CD4-positive, alpha-beta T cell (primary cell): ENCODE measurements at regions not wholly inside any gene's neighbourhood (a gene's known extent, or its start where the extent isn't known, plus 50 kb on each side); places are given as distances from the start of the nearest gene placed in this dataset.

Experiments
- ATAC-seq: fragments of 200-7000 bp; cut with Tn5 transposase; one replicate; pipeline ENCODE4 v1.10.0; 2022; ENCODE audit warnings: mild to moderate bottlenecking; ENCODE audit not compliant: poor library complexity
- CTCF ChIA-PET: fragments of 350-600 bp; sonication (Branson Sonifier 250); formaldehyde crosslinking; loops from one replicate; lab custom pipeline; 2021; ENCODE audit warnings: antibody characterized with exemption, inconsistent platforms; lab: Charles Lee
- POLR2A ChIA-PET: fragments of 350-600 bp; sonication (Branson Sonifier 250); formaldehyde crosslinking; loops from one replicate; lab custom pipeline; 2021; ENCODE audit warnings: antibody characterized with exemption, inconsistent platforms; lab: Charles Lee
- DNase-seq, 14 experiments: peaks; one replicate each; pipeline ENCODE4 v3.0.0-alpha.2; 2013 to 2020; ENCODE audit warnings: mixed read lengths in 2 of 14
- H3K27ac ChIP-seq, 2 donors: one replicate each; pipeline versions ENCODE4 v1.5.1 to v1.7.0; 2013; ENCODE audit warnings: low read length in 2 of 2, low read depth in 1 of 2, mild to moderate bottlenecking in 1 of 2
- H3K27me3 ChIP-seq, 2 experiments: 1 replicate in 1 of 2; 2 replicates in 1 of 2; pipeline versions ENCODE4 v1.6.1 to v1.7.0; 2013; ENCODE audit warnings: low read length in 2 of 2, control low read depth in 1 of 2, mild to moderate bottlenecking in 1 of 2, moderate library complexity in 1 of 2; ENCODE audit not compliant: insufficient read depth in 2 of 2, control insufficient read depth in 1 of 2
- H3K36me3 ChIP-seq: one replicate; pipeline ENCODE4 v1.6.1; 2013; ENCODE audit warnings: low read length, control low read depth; ENCODE audit not compliant: insufficient read depth
- H3K4me1 ChIP-seq: one replicate; pipeline ENCODE4 v1.6.1; 2013; ENCODE audit warnings: low read length, control low read depth; ENCODE audit not compliant: insufficient read depth
- H3K4me3 ChIP-seq: one replicate; pipeline ENCODE4 v1.5.1; 2013; ENCODE audit warnings: mild to moderate bottlenecking, low read length, moderate library complexity
- H3K9me3 ChIP-seq, 2 experiments: 1 replicate in 1 of 2; 2 replicates in 1 of 2; pipeline versions ENCODE4 v1.6.1 to v1.7.0; 2013; ENCODE audit warnings: low read length in 2 of 2, mild to moderate bottlenecking in 2 of 2, control low read depth in 1 of 2, moderate library complexity in 1 of 2; ENCODE audit not compliant: control insufficient read depth in 1 of 2, insufficient read depth in 1 of 2
- H3K27ac Mint-ChIP-seq: one replicate; pipeline ENCODE4 v1.8.0; 2020; ENCODE audit warnings: mixed read lengths
- H3K27me3 Mint-ChIP-seq: one replicate; pipeline ENCODE4 v1.8.0; 2021; ENCODE audit warnings: mixed read lengths
- H3K36me3 Mint-ChIP-seq: one replicate; pipeline ENCODE4 v1.8.0; 2021; ENCODE audit warnings: low read depth, mixed read lengths
- H3K4me1 Mint-ChIP-seq: one replicate; pipeline ENCODE4 v1.8.0; 2021; ENCODE audit warnings: low read depth, mixed read lengths
- H3K4me3 Mint-ChIP-seq: one replicate; pipeline ENCODE4 v1.8.0; 2020; ENCODE audit warnings: mild to moderate bottlenecking, mixed read lengths
- H3K9me3 Mint-ChIP-seq: one replicate; pipeline ENCODE4 v1.8.0; 2020; ENCODE audit warnings: mixed read lengths
- intact Hi-C, 2 experiments: fragments of 100-400 bp; cut with DNase I in 1 of 2; cut with micrococcal nuclease in 1 of 2; formaldehyde crosslinking; loops; one replicate each; pipeline versions ENCODE4 v1.15.1 to v1.9.0; 2023 to 2025; cut with DNase I, micrococcal nuclease
- TF ChIP-seq, protein P1 (sequence below): fragments of 200-600 bp; IDR thresholded peaks from one replicate; pipeline ENCODE4 v1.8.0; 2022; ENCODE audit warnings: antibody characterized with exemption, mild to moderate bottlenecking

DNA sequence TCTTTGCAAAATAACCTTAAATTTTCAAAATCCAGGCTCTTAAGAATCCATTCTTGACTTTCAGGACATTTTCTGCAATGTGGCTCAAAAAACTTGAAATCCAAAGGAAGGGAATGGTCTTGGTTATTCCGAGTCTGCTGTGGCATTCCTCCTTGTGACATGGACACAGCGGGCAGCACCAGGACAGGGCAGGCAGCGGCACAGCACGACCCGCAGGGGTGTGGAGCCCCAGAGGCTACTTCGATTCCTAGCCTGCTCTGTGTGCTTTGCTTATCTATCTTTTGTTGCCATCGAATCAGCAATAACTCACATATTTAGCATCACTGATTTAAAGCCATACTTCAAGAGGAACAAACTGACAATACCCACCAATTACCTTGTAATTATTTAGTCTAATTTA is 420.2 kb upstream of the IRX1 start:
- Histone ChIP-seq H3K27me3 (no peaks in the 10 kb centered on the region), H3K4me3 (no peak overlapping the region), H3K4me1 (no peaks in the 10 kb centered on the region), H3K36me3 (no peaks in the 10 kb centered on the region), H3K9me3 (peaks cover 3 to 13% of the 10 kb centered on the region in 2 experiments), H3K27ac (no peak overlapping the region)
- intact Hi-C loops: no loop called here
- Mint-ChIP-seq H3K4me3 (no peak overlapping the region), H3K36me3 (no peaks in the 10 kb centered on the region), H3K4me1 (no peaks in the 10 kb centered on the region), H3K27me3 (no peaks in the 10 kb centered on the region), H3K27ac (no peak overlapping the region), H3K9me3 (peaks cover 2% of the 10 kb centered on the region)
- POLR2A ChIA-PET: no interaction called here
- ATAC-seq (no peak), DNase-seq (no peak)
- TF ChIP-seq, protein P1, sequence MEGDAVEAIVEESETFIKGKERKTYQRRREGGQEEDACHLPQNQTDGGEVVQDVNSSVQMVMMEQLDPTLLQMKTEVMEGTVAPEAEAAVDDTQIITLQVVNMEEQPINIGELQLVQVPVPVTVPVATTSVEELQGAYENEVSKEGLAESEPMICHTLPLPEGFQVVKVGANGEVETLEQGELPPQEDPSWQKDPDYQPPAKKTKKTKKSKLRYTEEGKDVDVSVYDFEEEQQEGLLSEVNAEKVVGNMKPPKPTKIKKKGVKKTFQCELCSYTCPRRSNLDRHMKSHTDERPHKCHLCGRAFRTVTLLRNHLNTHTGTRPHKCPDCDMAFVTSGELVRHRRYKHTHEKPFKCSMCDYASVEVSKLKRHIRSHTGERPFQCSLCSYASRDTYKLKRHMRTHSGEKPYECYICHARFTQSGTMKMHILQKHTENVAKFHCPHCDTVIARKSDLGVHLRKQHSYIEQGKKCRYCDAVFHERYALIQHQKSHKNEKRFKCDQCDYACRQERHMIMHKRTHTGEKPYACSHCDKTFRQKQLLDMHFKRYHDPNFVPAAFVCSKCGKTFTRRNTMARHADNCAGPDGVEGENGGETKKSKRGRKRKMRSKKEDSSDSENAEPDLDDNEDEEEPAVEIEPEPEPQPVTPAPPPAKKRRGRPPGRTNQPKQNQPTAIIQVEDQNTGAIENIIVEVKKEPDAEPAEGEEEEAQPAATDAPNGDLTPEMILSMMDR: no peak
- CTCF ChIA-PET: no interaction called here

DNA sequence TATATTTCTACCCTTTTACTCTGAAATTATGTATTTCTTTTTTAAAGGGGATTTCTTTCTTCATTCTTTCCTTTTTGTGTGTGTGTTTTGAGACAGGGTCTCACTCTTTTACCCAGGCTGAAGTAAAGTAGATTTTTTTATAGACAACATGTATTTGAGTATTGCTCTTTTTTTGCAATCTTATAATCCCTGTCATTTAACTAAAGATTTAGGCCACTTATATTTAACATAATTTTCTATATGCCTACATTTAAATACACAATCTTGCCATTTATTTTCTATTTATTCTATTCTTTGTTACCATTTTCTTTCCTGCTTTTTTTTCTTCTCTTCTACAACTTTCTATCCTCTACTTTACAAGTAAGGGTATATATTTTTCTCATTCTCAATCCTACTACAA is 416.0 kb upstream of the IRX2 start:
- Mint-ChIP-seq H3K27me3 (no peaks in the 10 kb centered on the region), H3K4me3 (no peak overlapping the region), H3K27ac (no peak overlapping the region), H3K4me1 (no peaks in the 10 kb centered on the region), H3K9me3 (peaks cover 13% of the 10 kb centered on the region), H3K36me3 (no peaks in the 10 kb centered on the region)
- CTCF ChIA-PET: no interaction called here
- Histone ChIP-seq H3K9me3 (peaks cover 16 to 20% of the 10 kb centered on the region in 2 experiments), H3K4me1 (no peaks in the 10 kb centered on the region), H3K27me3 (no peaks in the 10 kb centered on the region), H3K27ac (no peak overlapping the region), H3K4me3 (no peak overlapping the region), H3K36me3 (no peaks in the 10 kb centered on the region)
- intact Hi-C loops: no loop called here
- ATAC-seq: no peak
- POLR2A ChIA-PET: no interaction called here
- TF ChIP-seq, protein P1: no peak
- no peak for DNase-seq

DNA sequence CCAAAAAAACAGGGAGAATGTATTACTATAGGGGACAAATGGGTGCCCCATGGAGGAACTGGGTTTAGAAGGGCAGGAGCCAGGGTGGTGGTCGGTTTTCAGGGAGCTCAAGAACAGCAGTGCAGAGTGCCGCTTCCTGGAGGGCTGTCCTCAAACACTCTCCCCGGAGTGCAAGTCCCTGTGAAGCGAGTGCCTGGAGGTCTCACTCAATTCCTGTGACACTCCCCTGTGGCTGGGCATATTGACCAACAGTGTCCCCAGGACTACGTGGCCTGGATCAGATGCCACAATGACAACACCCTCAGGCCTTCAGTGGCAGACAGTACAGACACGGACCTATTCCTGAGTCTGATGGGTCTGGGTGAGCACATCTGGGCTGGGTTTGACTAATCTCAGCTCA is 412.1 kb upstream of the IRX2 start:
- intact Hi-C loops: no loop called here
- ChIA-PET CTCF (no interaction called here), POLR2A (no interaction called here)
- peaks cover 14 to 30% of the 10 kb centered on the region in 2 experiments for H3K9me3 ChIP-seq
- Mint-ChIP-seq H3K27me3 (no peaks in the 10 kb centered on the region), H3K4me3 (no peak overlapping the region), H3K36me3 (no peaks in the 10 kb centered on the region), H3K4me1 (no peaks in the 10 kb centered on the region), H3K9me3 (peaks cover 10% of the 10 kb centered on the region), H3K27ac (no peak overlapping the region)
- ATAC-seq: no peak
- no peaks in the 10 kb centered on the region for H3K27me3 ChIP-seq
- H3K27ac ChIP-seq: no peak overlapping the region
- no peak for DNase-seq
- no peaks in the 10 kb centered on the region for H3K36me3 ChIP-seq
- H3K4me1 ChIP-seq: no peaks in the 10 kb centered on the region
- TF ChIP-seq, protein P1: no peak
- H3K4me3 ChIP-seq: no peak overlapping the region
